Ascending aorta (tissue), 2 donors: ENCODE measurements at regions not wholly inside any gene's neighbourhood (a gene's known extent, or its start where the extent isn't known, plus 50 kb on each side); places are given as distances from the start of the nearest gene placed in this dataset.
"Not testable (repeated sequence)": the region's sequence is repeated elsewhere in the genome, so short reads cannot be mapped to it uniquely, and the experiment has no call there.

ENCODE experiments used
- DNase-seq, 2 donors: peaks; one replicate each; pipeline ENCODE4 v3.0.0-alpha.2; 2019; ENCODE audit warnings: low spot score in 2 of 2
- H3K27ac ChIP-seq, 2 donors: fragments of 200-600 bp; sonication (generic); one replicate each; pipeline ENCODE4 v1.5.1; 2016 to 2017; ENCODE audit warnings: mild to moderate bottlenecking in 1 of 2
- H3K27me3 ChIP-seq: fragments of 200-600 bp; sonication (generic); one replicate; pipeline ENCODE4 v1.5.1; 2017
- H3K36me3 ChIP-seq, 2 donors: fragments of 200-600 bp; sonication (generic); one replicate each; pipeline ENCODE4 v1.5.1; 2016
- H3K4me1 ChIP-seq, 2 donors: fragments of 200-600 bp; sonication (generic); one replicate each; pipeline ENCODE4 v1.5.1; 2016 to 2017; ENCODE audit warnings: mild to moderate bottlenecking in 1 of 2
- H3K4me3 ChIP-seq, 2 donors: fragments of 200-600 bp; sonication (generic); one replicate each; pipeline ENCODE4 v1.5.1; 2016 to 2017; ENCODE audit warnings: mild to moderate bottlenecking in 1 of 2
- H3K9me3 ChIP-seq, 2 donors: fragments of 200-600 bp; sonication (generic); one replicate each; pipeline ENCODE4 v1.5.1; 2016
- intact Hi-C: fragments of 100-400 bp; cut with DNase I; formaldehyde crosslinking; loops from one replicate; pipeline ENCODE4 v1.15.1; 2023
- TF ChIP-seq, protein P1 (sequence below), 3 experiments: fragments of 200-600 bp in 2 of 3; fragments of 450-650 bp in 1 of 3; sonication (generic) in 2 of 3; IDR thresholded peaks; one replicate each; pipeline ENCODE4 v1.5.1; 2016 to 2019; ENCODE audit warnings: antibody characterized with exemption in 3 of 3, mild to moderate bottlenecking in 1 of 3, moderate library complexity in 1 of 3

DNA sequence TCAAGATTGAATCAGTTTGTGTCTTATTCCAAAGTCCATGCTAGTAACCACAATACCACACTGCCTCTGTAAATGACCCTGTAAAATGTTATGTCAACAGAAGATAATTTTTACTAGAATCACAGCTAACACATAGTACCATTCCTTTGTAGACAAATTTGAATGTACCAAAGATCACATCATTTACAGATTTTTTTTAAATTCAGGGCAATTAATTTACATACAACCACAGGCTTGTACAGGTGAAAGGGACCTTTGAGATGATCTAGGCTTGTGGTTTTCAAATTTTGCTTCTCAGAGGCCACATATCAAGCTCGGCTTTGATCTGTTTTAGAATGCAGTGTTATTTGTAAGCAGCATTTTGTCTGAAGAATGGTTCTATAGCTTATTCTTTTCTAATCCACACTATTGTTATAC, 63.8 kb upstream of the PPM1B start:
- no peaks in the 10 kb centered on the region for H3K27me3 ChIP-seq
- DNase-seq: no peak
- H3K27ac ChIP-seq: no peak overlapping the region
- H3K4me1 ChIP-seq: no peaks in the 10 kb centered on the region
- no peaks in the 10 kb centered on the region for H3K36me3 ChIP-seq
- TF ChIP-seq, protein P1, sequence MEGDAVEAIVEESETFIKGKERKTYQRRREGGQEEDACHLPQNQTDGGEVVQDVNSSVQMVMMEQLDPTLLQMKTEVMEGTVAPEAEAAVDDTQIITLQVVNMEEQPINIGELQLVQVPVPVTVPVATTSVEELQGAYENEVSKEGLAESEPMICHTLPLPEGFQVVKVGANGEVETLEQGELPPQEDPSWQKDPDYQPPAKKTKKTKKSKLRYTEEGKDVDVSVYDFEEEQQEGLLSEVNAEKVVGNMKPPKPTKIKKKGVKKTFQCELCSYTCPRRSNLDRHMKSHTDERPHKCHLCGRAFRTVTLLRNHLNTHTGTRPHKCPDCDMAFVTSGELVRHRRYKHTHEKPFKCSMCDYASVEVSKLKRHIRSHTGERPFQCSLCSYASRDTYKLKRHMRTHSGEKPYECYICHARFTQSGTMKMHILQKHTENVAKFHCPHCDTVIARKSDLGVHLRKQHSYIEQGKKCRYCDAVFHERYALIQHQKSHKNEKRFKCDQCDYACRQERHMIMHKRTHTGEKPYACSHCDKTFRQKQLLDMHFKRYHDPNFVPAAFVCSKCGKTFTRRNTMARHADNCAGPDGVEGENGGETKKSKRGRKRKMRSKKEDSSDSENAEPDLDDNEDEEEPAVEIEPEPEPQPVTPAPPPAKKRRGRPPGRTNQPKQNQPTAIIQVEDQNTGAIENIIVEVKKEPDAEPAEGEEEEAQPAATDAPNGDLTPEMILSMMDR (IDR thresholded peaks at IDR 0.05): no peak
- H3K9me3 ChIP-seq: no peaks in the 10 kb centered on the region
- intact Hi-C loops: no loop called here
- no peak overlapping the region for H3K4me3 ChIP-seq

DNA sequence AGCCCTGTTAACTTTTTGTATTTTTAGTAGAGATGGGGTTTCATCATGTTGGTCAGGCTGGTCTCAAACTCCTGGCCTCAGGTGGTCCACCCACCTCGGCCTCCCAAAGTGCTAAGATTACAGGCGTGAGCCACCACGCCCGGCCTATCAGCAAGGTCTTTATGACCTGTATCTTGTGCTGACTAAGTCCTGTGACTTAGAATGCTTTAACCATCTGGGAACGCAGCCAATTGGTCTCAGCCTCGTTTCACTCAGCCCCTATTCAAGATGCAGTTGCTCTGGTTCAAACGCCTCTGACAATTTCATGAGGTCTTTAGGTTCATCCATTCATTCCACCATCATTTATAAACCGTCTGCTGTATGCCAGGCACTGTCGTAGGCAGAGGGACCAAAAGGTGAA, 62.2 kb upstream of the PPM1B start:
- H3K9me3 ChIP-seq, intact Hi-C loops, H3K36me3 ChIP-seq, H3K27ac ChIP-seq, H3K4me3 ChIP-seq, DNase-seq, H3K4me1 ChIP-seq, H3K27me3 ChIP-seq: not testable (repeated sequence)

DNA sequence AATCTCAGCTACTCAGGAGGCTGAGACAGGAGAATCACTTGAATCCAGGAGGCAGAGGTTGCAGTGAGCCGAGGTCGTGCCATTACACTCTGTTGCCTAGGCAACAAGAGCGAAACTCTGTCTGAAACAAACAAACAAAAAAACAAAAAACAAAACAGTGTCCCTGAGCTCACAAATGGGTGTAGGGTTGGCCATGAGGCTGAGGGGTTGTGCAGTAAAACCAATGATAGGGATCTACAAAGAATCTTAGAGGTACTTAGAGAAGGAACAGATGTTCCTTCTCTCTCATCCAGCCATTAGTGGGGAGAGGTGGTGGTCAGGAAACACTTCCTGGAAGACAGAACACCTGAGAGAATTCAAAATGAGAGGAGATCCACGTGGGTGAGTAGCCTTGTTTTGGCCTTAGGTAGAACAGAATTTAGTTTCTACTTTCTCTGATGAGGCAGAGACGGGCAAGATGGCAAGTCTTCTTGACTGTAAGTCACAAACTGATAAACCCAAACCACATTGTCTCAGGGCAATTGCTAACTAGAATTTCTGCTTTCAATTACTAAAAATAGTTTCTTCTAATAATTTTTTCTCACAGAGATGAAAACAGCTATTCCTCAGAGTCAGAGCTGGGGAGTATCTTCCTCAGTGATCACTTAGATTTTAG, 61.5 kb upstream of the PPM1B start:
- Histone ChIP-seq H3K9me3 (no peaks in the 10 kb centered on the region), H3K27ac (no peak overlapping the region), H3K4me3 (no peak overlapping the region), H3K27me3 (no peaks in the 10 kb centered on the region), H3K36me3 (no peaks in the 10 kb centered on the region), H3K4me1 (no peaks in the 10 kb centered on the region)
- TF ChIP-seq, protein P1 (IDR thresholded peaks at IDR 0.05): no peak
- intact Hi-C loops: no loop called here
- DNase-seq: no peak

DNA sequence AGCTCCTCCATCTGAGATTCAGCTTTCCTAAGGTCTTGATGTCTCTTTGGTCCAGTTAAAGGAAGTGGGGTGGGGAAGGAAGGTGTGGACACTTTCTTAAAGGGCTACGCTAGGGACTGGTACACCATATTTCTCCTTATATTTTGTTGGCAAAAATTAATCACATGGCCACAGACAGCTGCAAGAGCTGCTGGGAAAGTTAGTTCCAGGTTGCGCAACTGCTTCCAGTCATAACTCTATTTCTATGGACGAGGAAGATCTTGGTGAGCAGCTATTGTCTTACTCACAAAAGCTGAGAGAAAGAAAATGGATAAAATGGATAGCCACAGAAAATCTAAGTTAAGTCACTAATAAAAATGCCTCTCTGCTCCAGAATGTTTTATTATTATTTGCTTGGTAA, 60.7 kb upstream of the PPM1B start:
- Histone ChIP-seq H3K4me1 (no peaks in the 10 kb centered on the region), H3K27ac (no peak overlapping the region), H3K4me3 (no peak overlapping the region), H3K36me3 (no peaks in the 10 kb centered on the region), H3K27me3 (no peaks in the 10 kb centered on the region), H3K9me3 (no peaks in the 10 kb centered on the region)
- DNase-seq: no peak
- intact Hi-C loops: no loop called here
- TF ChIP-seq, protein P1 (IDR thresholded peaks at IDR 0.05): no peak

DNA sequence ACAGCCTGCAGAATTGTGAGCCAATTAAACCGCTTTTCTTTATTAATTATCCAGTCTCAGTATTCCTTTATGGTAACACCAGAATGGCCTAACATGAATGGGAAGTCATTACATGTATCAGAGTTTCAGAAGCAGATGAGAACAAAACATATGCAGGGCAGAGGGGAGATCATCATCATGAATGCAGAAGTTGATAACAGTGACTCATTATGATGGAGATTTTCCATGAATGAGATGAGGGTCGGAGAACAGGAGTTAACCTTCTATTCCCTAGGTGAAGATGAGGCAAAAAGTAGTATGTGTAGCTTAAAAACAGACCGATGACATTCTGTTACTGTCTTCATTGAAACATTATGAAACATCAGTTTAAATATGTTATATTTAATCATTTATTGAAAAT, 59.5 kb upstream of the PPM1B start:
- no peaks in the 10 kb centered on the region for H3K36me3 ChIP-seq
- H3K4me3 ChIP-seq: no peak overlapping the region
- H3K9me3 ChIP-seq: no peaks in the 10 kb centered on the region
- DNase-seq: no peak
- H3K27ac ChIP-seq: no peak overlapping the region
- TF ChIP-seq, protein P1 (IDR thresholded peaks at IDR 0.05): no peak
- intact Hi-C loops: no loop called here
- H3K27me3 ChIP-seq: no peaks in the 10 kb centered on the region
- H3K4me1 ChIP-seq: no peaks in the 10 kb centered on the region

DNA sequence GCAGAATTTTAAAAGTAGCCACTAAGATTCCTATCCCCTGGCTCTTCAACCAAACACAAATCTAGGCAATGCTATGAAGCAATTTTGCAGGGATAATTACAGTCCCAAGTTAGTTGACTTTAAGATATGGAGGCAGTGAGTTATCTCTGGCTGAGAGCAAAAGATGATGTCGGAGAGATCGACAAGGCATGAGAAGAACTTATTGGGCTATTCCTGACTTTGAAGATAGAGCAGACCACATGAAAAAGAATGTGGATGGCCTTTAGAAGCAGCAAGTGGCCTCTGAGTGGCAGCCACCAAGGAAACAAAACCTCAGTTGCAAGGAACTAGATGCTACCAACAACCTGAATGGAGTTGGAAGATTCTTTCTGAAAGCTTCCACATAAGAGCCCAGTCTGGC, 58.2 kb upstream of the PPM1B start:
- H3K27ac ChIP-seq: no peak overlapping the region
- no peaks in the 10 kb centered on the region for H3K9me3 ChIP-seq
- no peaks in the 10 kb centered on the region for H3K36me3 ChIP-seq
- intact Hi-C loops: no loop called here
- no peak overlapping the region for H3K4me3 ChIP-seq
- DNase-seq: no peak
- H3K27me3 ChIP-seq: no peaks in the 10 kb centered on the region
- no peaks in the 10 kb centered on the region for H3K4me1 ChIP-seq
- TF ChIP-seq, protein P1 (IDR thresholded peaks at IDR 0.05): no peak
